ENCODE measurements at regions not wholly inside any gene's neighbourhood (a gene's known extent, or its start where the extent isn't known, plus 50 kb on each side); places are given as distances from the start of the nearest gene placed in this dataset.
A peak's percentile ranks its signal among the peaks of the same experiment; 100 is the strongest.

DNA sequence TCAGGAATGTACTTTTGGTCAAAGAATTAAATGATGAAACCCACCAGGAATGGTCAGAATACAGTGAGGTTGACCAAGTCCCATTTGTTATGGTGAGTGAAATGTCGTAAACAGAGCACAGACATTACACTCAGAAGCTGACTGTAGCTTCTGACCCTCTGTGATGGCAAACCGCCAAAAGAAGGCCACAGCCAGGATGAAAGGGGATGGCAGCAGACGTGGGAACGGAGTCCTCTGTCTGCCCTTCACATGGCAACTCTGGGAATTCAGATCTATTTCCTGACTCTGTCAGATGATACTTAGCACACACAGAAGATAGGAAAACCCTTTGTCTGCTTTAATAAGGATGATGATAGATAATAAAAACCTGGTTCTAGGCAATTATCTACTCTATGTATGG lies 757.1 kb downstream of the SORCS3 start:
- Histone ChIP-seq H3K79me2 (ENCODE audit: control insufficient read depth in 1 of 2, insufficient read depth in 2 of 2, low read length in 2 of 2) (no peaks in the 10 kb centered on the region), H4K20me1 (replicated peaks in 1 of 2; ENCODE audit: control insufficient read depth in 1 of 2, insufficient read depth in 2 of 2, low read length in 2 of 2) (no peaks in the 10 kb centered on the region), H3K4me1 (replicated peaks in 1 of 4; ENCODE audit: control insufficient read depth in 3 of 4, insufficient read depth in 4 of 4, low read length in 3 of 4) (no peaks in the 10 kb centered on the region), H2BK20ac (ENCODE audit: low read length) (no peak overlapping the region), H2BK5ac (ENCODE audit: low read depth, low read length) (no peak overlapping the region), H3K4me3 (ENCODE audit: extremely low read depth in 1 of 4, insufficient read depth in 2 of 4, low read depth in 3 of 4, low read length in 4 of 4) (no peak overlapping the region), H3K4me2 (ENCODE audit: insufficient read depth in 1 of 2, low read depth in 2 of 2, low read length in 2 of 2) (no peak overlapping the region), H4K8ac (ENCODE audit: extremely low read depth, insufficient read depth, low read length) (no peak overlapping the region), H3K9ac (replicated peaks in 1 of 4; ENCODE audit: extremely low read depth in 1 of 4, low read depth in 3 of 4, low read length in 3 of 4) (no peak overlapping the region), H2AFZ (ENCODE audit: low read length) (peak overlapping the region; percentile 40; the same call in 1 of the 2 replicates), H3K23me2 (ENCODE audit: low read depth, low read length) (no peaks in the 10 kb centered on the region), H3K36me3 (ENCODE audit: control insufficient read depth in 2 of 4, insufficient read depth in 4 of 4, low read length in 3 of 4) (no peaks in the 10 kb centered on the region), H3K23ac (ENCODE audit: insufficient read length) (no peak overlapping the region), H3K27ac (ENCODE audit: low read depth, low read length) (no peak overlapping the region), H2BK15ac (ENCODE audit: low read length) (no peak overlapping the region), H2AK5ac (ENCODE audit: low read depth, low read length) (no peak overlapping the region), H4K5ac (ENCODE audit: insufficient read length, low read depth, low read length) (no peak overlapping the region), H3K79me1 (ENCODE audit: low read depth, low read length) (no peaks in the 10 kb centered on the region), H3K4ac (replicated peaks; ENCODE audit: insufficient read length, low read depth, low read length) (no peak overlapping the region), H3K27me3 (replicated peaks in 1 of 4; ENCODE audit: control insufficient read depth in 3 of 4, extremely low read depth in 1 of 4, insufficient read depth in 3 of 4, low read length in 3 of 4) (no peaks in the 10 kb centered on the region), H2BK120ac (replicated peaks; ENCODE audit: low read depth, low read length) (no peak overlapping the region), H2BK12ac (ENCODE audit: low read depth, low read length) (no peak overlapping the region), H3K9me3 (ENCODE audit: insufficient read depth in 2 of 2, low read depth in 1 of 2, low read length in 1 of 2) (no peaks in the 10 kb centered on the region), H4K91ac (replicated peaks; ENCODE audit: insufficient read length, low read length) (no peak overlapping the region), H3K18ac (ENCODE audit: extremely low read depth, low read length) (no peak overlapping the region; the same call in 1 of the 2 replicates), H3K14ac (ENCODE audit: insufficient read length) (no peak overlapping the region), H3K56ac (replicated peaks; ENCODE audit: insufficient read length, low read depth, low read length) (no peak overlapping the region)
- WGBS, 2 experiments (ENCODE audit: extremely low coverage in 1 of 2, insufficient coverage in 1 of 2, insufficient read length in 1 of 2, insufficient replicate concordance in 2 of 2, low coverage in 1 of 2, low lambda C conversion rate in 2 of 2, missing lambda C conversion rate in 1 of 2): 91% methylated on average over 4 of the region's 4 CpGs; no CpG with 5 or more reads in 1 of the 2 experiments
- FAIRE-seq (no peak), DNase-seq (ENCODE audit: low read depth in 1 of 2, low spot score in 2 of 2) (no peak)
- POLR2A ChIA-PET (ENCODE audit: partially characterized antibody): no interaction called here
- CTCF ChIA-PET (ENCODE audit: partially characterized antibody): no interaction called here
- no peak for TF ChIP-seq MAFK (IDR thresholded peaks at IDR 0.05; ENCODE audit: low read depth, low read length)
- TF ChIP-seq BRCA1 (IDR thresholded peaks at IDR 0.05; ENCODE audit: low read depth, low read length): no peak
- no peak for TF ChIP-seq SIN3A (conservative IDR thresholded peaks at IDR 0.05 in 1 of 2, IDR thresholded peaks at IDR 0.05 in 1 of 2; ENCODE audit: low read depth in 1 of 2, low read length in 2 of 2)
- no peak for TF ChIP-seq CREB1 (IDR thresholded peaks at IDR 0.05)
- no peak for TF ChIP-seq KDM4A (IDR thresholded peaks at IDR 0.05; ENCODE audit: low read depth, low read length, severe bottlenecking)
- no peak for TF ChIP-seq SP2 (IDR thresholded peaks at IDR 0.05; ENCODE audit: low read length)
- no peak for TF ChIP-seq SIX5 (IDR thresholded peaks at IDR 0.05; ENCODE audit: low read depth, low read length)
- TF ChIP-seq, protein P1, sequence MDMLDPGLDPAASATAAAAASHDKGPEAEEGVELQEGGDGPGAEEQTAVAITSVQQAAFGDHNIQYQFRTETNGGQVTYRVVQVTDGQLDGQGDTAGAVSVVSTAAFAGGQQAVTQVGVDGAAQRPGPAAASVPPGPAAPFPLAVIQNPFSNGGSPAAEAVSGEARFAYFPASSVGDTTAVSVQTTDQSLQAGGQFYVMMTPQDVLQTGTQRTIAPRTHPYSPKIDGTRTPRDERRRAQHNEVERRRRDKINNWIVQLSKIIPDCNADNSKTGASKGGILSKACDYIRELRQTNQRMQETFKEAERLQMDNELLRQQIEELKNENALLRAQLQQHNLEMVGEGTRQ (IDR thresholded peaks at IDR 0.05; ENCODE audit: low read length): no peak
- no peak for TF ChIP-seq FOSL1 (IDR thresholded peaks at IDR 0.05; ENCODE audit: insufficient read depth, low read depth, low read length)
- no peak for TF ChIP-seq SAP30 (IDR thresholded peaks at IDR 0.05; ENCODE audit: insufficient read depth, insufficient replicate concordance, low read length)
- no peak for TF ChIP-seq SUZ12 (IDR thresholded peaks at IDR 0.05; ENCODE audit: low read length)
- no peak for TF ChIP-seq GABPA (IDR thresholded peaks at IDR 0.05; ENCODE audit: borderline replicate concordance, insufficient read depth, low read length)
- TF ChIP-seq CTBP2 (IDR thresholded peaks at IDR 0.05; ENCODE audit: borderline replicate concordance, insufficient read depth, insufficient read length, low read length): no peak
- no peak for TF ChIP-seq TAF7 (optimal IDR thresholded peaks at IDR 0.05; ENCODE audit: borderline replicate concordance, low read depth, low read length)
